Stimulated activated CD4-positive, alpha-beta T cell treated with anti-CD3 and anti-CD28 coated beads, Interleukin-2, amount 100 ng/mL, for 4 hours (primary cell): ENCODE measurements at regions not wholly inside any gene's neighbourhood (a gene's known extent, or its start where the extent isn't known, plus 50 kb on each side); places are given as distances from the start of the nearest gene placed in this dataset.
A peak's percentile ranks its signal among the peaks of the same experiment; 100 is the strongest.
"Not testable (repeated sequence)": the region's sequence is repeated elsewhere in the genome, so short reads cannot be mapped to it uniquely, and the experiment has no call there.

ENCODE experiments used
- DNase-seq: peaks from one replicate; pipeline ENCODE4 v3.0.0-alpha.2; 2020; ENCODE audit warnings: low read depth

GRCh38 chr15:92805080-92805690 is 94.9 kb upstream of the CHD2 start:
- DNase-seq, result no peak

- DNase-seq, result not testable (repeated sequence)
Observed at GRCh38 chr15:92806171-92806570, 94.0 kb upstream of the CHD2 start.

GRCh38 chr15:92806763-92807162 is 93.4 kb upstream of the CHD2 start:
- DNase-seq, result no peak

- no peak for DNase-seq
Observed at GRCh38 chr15:92807971-92808571, 92.1 kb upstream of the CHD2 start.

- DNase-seq, result no peak
Observed at GRCh38 chr15:92808598-92809063, 91.5 kb upstream of the CHD2 start.

GRCh38 chr15:92809064-92809879 is 90.9 kb upstream of the CHD2 start:
- peak; percentile 98 for DNase-seq

- DNase-seq, result no peak
Observed at GRCh38 chr15:92809880-92810361, 90.2 kb upstream of the CHD2 start.

GRCh38 chr15:92810418-92811138 is 89.5 kb upstream of the CHD2 start:
- no peak for DNase-seq

GRCh38 chr15:92811148-92811913 is 88.8 kb upstream of the CHD2 start:
- no peak for DNase-seq

- no peak for DNase-seq
Observed at GRCh38 chr15:92812271-92812670, 87.9 kb upstream of the CHD2 start.

GRCh38 chr15:92813485-92813884 is 86.6 kb upstream of the CHD2 start:
- DNase-seq, result no peak

- DNase-seq, result no peak
Observed at GRCh38 chr15:92817339-92817886, 82.7 kb upstream of the CHD2 start.

- no peak for DNase-seq
Observed at GRCh38 chr15:92818651-92819277, 81.4 kb upstream of the CHD2 start.

- no peak for DNase-seq
Observed at GRCh38 chr15:92819278-92820235, 80.6 kb upstream of the CHD2 start.

- DNase-seq, result peak; percentile 81
Observed at GRCh38 chr15:92820236-92821021, 79.7 kb upstream of the CHD2 start.

GRCh38 chr15:92821491-92822116 is 78.5 kb upstream of the CHD2 start:
- no peak for DNase-seq

GRCh38 chr15:92822216-92823144 is 77.6 kb upstream of the CHD2 start:
- DNase-seq, result no peak
